ENCODE measurements at regions not wholly inside any gene's neighbourhood (a gene's known extent, or its start where the extent isn't known, plus 50 kb on each side); places are given as distances from the start of the nearest gene placed in this dataset.
"Not testable (repeated sequence)": the region's sequence is repeated elsewhere in the genome, so short reads cannot be mapped to it uniquely, and the experiment has no call there.

- no peak for DNase-seq
Measured at GRCh38 chr6:106794129-106794528, 164.8 kb downstream of the QRSL1 start.

- DNase-seq = no peak
Measured at GRCh38 chr6:106792536-106793236, 163.3 kb downstream of the QRSL1 start.

- DNase-seq = no peak
Measured at GRCh38 chr6:106790935-106791334, 161.6 kb downstream of the QRSL1 start.

DNA sequence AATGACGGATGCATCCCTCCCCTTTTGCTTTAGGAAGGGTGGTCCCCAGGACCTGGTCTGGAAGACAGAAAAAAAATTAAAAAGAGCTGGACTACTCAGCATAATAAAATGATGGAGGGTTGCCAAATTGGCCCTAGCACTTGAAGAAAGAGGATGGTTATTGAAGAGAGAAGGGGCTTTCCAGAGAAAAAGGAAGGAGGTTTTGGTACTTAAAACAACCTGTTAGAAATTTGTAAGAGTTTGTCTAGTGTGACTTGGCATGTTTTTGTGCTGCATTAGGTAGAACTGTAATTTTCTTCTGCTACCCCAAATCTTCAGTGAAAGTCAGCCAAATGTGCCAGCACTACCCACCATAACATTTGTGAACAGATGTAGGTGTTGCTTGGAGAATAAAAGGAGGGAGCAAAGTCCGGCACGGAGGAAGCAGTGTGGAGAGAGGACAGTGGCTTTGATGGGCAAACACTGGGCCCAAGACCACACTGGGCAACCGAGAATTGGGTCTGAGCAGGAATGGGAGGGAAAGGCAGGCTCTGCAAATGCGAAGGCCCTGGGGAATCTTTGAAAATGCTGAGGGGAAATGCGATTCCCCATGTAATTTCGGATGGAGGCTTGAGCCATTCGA lies 160.9 kb downstream of the QRSL1 start:
- no peak for DNase-seq

GRCh38 chr6:106789428-106790148 lies 160.2 kb downstream of the QRSL1 start:
- no peak for DNase-seq

GRCh38 chr6:106788761-106789160 lies 159.4 kb downstream of the QRSL1 start:
- no peak for DNase-seq

- DNase-seq = no peak
Measured at GRCh38 chr6:106787327-106788196, 158.2 kb downstream of the QRSL1 start.

GRCh38 chr6:106785298-106785697 lies 155.9 kb downstream of the QRSL1 start:
- no peak for DNase-seq

- DNase-seq = no peak
Measured at GRCh38 chr6:106783640-106784566, 154.5 kb downstream of the QRSL1 start.

- no peak for DNase-seq
Measured at GRCh38 chr6:106782536-106783285, 153.3 kb downstream of the QRSL1 start.

DNA sequence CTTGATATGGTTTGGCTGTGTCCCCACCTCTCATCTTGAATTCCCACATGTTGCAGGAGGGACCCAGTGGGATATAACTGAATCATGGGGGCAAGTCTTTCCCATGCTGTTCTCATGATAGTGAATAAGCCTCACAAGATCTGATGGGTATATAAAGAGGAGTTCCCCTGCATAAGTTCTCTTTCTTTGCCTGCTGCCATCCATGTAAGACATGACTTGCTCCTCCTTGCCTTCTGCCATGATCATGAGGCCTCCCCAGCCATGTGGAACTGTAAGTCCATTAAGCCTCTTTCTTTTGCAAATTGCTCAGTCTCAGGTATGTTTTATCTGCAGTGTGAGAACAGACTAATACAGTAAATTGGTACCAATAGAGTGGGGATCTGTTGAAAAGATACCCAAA lies 150.2 kb downstream of the QRSL1 start:
- not testable (repeated sequence) for DNase-seq

- DNase-seq = no peak
Measured at GRCh38 chr6:106778943-106779342, 149.6 kb downstream of the QRSL1 start.

DNA sequence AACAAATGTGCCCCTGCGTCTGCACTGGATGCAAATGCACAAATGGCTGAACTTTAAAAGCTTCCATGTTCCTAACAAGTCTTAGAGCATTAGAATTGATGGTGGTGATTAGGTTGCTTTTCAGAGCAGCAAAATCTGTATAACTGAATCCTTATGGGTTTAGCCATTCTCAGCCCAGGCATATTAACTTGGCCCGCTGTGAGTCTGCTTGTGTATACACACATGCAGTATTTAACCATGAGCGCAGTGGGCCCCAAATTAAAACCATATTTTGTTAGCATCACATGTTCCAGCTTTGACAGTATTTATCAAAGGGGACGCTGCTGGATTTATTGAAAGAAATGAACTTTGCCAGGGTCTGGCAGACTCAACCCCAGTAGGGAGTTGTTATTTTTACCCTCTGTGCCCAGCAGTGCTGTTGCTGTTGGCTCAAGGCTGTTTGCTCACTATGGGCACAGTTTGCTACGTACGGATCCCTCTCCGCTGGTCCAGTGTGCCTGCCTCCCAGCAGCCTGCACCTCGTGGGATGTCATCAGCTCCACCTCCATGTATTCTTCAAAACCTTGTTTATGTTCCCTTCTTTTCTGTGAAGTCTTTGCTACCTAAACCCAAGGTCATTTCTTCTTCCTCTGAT lies 144.7 kb downstream of the QRSL1 start:
- no peak for DNase-seq

- DNase-seq = no peak
Measured at GRCh38 chr6:106773522-106773921, 144.1 kb downstream of the QRSL1 start.

- no peak for DNase-seq
Measured at GRCh38 chr6:106772270-106773142, 143.1 kb downstream of the QRSL1 start.

- DNase-seq = no peak
Measured at GRCh38 chr6:106771822-106772221, 142.4 kb downstream of the QRSL1 start.

- DNase-seq = no peak
Measured at GRCh38 chr6:106770663-106771062, 141.3 kb downstream of the QRSL1 start.

DNA sequence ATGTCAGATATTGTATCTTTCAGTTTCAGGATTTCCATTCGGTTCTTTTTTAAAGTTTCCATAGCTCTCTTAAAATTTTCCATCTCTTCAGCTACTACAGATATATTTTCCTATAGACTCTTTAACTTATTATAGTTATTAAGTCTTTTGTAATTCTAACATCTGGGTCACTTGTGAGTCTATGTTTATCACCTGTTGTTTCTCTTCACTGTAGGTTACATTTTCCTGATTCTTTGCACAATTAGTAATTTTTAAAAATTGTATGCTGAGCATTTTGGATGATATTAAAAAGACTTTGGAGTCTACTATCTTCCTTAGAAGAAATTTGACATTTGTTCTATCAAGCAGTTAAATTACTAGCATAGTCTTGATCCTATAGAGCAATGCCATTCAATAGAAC lies 140.7 kb downstream of the QRSL1 start:
- DNase-seq = no peak

DNA sequence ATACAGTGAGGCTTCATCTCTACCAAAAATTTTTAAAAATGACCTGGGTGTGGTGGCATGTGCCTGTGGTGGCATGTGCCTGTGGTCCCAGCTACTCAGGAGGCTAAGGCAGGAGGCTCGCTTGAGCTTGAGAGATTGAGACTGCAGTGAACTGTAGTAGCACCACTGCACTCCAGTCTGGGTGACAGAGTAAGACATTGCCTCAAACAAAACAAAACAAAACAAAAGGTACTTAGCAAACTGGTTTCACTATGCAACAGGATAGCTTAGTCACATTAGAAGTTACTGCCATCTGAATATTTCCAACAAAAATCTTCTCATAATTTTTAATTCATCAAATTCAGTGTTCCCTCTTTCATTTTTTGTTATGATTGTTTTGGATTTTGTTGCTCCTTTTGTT lies 137.9 kb downstream of the QRSL1 start:
- no peak for DNase-seq

DNA sequence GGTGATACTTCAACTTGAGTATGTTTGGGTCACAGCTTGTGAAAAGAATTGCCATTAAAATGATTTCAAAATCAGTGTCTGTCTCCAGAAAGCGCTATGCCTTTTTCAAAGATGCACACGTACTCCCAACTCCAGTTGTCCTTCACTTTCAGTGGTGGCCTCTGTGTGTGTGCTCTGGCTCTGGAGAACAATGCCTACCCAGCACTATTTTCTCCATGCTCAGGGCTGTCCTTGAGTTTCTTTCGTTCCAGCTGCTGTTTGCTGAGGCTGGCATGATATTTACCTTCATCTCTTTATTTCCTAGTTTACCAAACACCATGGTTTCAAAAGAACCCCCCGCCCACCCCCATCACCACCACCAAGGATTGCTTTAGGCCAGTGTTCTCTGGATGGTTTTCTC lies 136.8 kb downstream of the QRSL1 start:
- DNase-seq = no peak

Measured in DMS79 (cell line).